NB4 (cell line): ENCODE measurements at regions not wholly inside any gene's neighbourhood (a gene's known extent, or its start where the extent isn't known, plus 50 kb on each side); places are given as distances from the start of the nearest gene placed in this dataset.

Experiments used
- POLR2A ChIP-seq: IDR thresholded peaks from 2 replicates; pipeline ENCODE4 v1.6.1; 2011; ENCODE audit warnings: mild to moderate bottlenecking; ENCODE audit not compliant: insufficient read length; ENCODE audit errors: extremely low read depth
- TF ChIP-seq, protein P1 (sequence below): IDR thresholded peaks from one replicate; pipeline ENCODE4 v1.5.1; 2012; ENCODE audit warnings: low read depth, low read length
- TF ChIP-seq, protein P2 (sequence below): IDR thresholded peaks from 2 replicates; pipeline ENCODE4 v1.6.1; 2011; ENCODE audit warnings: low read depth, low read length

DNA sequence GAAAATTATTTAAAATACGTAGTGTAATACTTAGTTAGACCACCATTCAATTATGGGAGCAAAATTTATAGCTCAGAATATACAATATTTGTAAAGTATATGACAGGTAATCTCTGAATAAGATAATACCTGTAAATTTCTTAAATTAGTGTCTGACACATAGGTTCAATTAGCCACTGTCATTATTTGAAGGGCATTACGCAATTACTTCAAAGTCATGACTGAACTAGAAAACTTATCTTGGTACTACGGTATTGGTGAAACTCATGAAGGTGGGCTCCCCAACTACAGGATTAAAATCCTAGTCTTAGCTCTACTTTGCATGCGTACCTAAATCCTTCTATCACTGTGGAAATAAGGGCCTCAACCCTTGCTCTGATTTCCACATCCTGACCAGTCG is 860.7 kb downstream of the PCDH19 start:
- TF ChIP-seq, protein P1, sequence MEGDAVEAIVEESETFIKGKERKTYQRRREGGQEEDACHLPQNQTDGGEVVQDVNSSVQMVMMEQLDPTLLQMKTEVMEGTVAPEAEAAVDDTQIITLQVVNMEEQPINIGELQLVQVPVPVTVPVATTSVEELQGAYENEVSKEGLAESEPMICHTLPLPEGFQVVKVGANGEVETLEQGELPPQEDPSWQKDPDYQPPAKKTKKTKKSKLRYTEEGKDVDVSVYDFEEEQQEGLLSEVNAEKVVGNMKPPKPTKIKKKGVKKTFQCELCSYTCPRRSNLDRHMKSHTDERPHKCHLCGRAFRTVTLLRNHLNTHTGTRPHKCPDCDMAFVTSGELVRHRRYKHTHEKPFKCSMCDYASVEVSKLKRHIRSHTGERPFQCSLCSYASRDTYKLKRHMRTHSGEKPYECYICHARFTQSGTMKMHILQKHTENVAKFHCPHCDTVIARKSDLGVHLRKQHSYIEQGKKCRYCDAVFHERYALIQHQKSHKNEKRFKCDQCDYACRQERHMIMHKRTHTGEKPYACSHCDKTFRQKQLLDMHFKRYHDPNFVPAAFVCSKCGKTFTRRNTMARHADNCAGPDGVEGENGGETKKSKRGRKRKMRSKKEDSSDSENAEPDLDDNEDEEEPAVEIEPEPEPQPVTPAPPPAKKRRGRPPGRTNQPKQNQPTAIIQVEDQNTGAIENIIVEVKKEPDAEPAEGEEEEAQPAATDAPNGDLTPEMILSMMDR = no peak
- TF ChIP-seq POLR2A = no peak
- TF ChIP-seq, protein P2, sequence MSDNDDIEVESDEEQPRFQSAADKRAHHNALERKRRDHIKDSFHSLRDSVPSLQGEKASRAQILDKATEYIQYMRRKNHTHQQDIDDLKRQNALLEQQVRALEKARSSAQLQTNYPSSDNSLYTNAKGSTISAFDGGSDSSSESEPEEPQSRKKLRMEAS = no peak
